DMS 273 (cell line): ENCODE measurements at regions not wholly inside any gene's neighbourhood (a gene's known extent, or its start where the extent isn't known, plus 50 kb on each side); places are given as distances from the start of the nearest gene placed in this dataset.
"Not testable (repeated sequence)": the region's sequence is repeated elsewhere in the genome, so short reads cannot be mapped to it uniquely, and the experiment has no call there.

Experiments used
- DNase-seq: peaks from one replicate; lab custom pipeline; 2025; ENCODE audit not compliant: unreplicated experiment; lab: John Stamatoyannopoulos, UW

DNA sequence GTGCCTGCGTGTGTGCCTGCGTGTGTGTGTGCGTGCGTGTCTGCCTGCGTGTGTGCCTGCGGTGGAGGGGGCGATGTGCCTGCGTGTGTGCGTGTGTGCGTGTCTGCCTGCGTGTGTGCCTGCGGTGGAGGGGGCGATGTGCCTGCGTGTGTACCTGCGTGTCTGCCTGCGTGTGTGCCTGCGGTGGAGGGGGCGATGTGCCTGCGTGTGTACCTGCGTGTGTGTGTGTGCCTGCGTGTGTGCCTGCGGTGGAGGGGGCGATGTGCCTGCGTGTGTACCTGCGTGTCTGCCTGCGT is 116.7 kb upstream of the ZNF516 start:
- DNase-seq, result not testable (repeated sequence)

DNA sequence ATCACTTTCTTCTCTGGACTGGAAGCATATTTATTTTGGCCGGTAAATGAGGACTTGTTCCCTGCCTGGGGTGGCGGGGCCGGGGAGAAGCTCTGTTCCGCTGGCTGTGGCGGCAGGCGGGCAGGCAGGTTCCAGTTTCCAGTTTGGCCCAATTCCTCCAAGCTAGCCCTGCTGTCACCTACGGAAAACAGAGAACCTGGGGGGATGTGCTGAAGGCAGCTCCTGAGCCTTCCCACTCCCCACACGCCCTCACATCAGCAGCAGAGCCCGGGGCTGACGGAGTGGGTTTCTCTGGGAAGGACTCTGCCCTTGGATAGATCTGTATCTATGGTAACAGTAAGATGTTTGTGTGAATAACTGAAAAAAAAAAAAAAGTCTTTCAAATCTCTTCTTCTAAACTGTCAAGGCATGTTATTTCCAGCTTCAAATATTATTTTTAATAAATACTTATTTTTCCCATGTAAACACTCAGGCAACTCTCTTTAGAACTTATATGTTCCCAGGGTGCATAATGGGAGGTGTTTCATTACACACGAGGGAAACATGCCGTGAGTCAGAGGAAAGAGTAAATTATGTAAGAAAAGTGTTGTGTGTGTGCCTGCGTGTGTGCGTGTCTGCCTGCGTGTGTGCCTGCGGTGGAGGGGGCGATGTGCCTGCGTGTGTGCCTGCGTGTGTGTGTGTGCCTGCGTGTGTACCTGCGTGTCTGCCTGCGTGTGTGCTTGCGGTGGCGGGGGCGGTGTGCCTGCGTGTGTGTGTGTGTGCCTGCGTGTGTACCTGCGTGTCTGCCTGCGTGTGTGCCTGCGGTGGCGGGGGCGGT is 116.1 kb upstream of the ZNF516 start:
- peak; percentile 16 for DNase-seq

DNA sequence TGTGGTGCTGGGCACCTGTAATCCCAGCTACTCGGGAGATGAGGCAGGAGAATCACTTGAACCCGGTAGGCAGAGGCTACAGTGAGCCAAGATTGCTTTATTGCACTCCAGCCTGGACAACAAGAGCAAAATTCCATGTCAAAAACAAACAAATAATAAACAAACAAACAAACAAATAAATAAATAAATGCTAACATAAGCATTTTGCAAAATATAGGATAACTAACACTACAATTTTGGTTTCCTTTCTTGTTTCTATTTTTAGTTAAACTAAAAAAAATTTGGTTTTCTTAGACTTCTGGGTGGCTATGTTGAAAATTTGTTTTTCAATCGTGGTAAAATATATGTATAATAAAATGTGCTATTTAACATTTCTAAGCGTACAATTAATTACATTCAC is 115.0 kb upstream of the ZNF516 start:
- DNase-seq, result no peak

DNA sequence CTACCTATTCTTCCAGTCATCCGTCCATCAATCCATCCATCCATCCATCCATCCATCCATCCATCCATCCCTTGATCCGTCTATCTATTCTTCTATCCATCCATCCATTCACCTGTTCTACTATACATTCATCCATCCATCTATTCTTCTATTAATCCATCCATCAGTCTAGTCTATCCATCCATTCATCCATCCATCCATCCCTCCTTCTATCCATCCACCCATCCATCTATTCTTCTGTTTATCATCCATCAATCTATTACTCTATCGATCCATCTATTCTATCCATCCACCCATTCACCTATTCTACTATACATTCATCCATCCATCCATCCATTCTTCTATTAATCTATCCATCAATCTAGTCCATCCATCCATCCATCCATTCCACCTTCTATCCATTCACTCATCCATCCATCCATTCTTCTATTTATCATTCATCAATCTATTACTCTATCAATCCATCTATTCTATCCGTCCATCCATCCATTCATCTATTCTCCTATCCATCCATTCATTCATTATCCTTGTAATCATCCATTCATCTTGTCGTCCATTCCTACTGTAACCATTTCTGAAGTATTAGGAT is 110.4 kb upstream of the ZNF516 start:
- no peak for DNase-seq

DNA sequence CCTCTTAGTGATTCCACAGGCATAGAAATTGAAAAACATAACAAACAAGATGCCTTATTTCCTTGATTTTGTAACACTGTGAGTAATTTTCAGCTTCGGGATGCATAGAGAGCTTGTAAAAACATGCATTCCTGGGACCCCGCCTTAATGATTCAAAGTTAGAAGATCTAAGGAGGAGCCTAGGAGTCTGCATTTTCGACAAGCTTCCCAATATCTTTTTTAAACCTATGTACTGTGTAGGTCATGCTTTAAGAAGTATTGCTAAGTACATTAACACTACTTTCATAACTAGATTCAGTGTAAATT is 109.8 kb upstream of the ZNF516 start:
- DNase-seq, result no peak

DNA sequence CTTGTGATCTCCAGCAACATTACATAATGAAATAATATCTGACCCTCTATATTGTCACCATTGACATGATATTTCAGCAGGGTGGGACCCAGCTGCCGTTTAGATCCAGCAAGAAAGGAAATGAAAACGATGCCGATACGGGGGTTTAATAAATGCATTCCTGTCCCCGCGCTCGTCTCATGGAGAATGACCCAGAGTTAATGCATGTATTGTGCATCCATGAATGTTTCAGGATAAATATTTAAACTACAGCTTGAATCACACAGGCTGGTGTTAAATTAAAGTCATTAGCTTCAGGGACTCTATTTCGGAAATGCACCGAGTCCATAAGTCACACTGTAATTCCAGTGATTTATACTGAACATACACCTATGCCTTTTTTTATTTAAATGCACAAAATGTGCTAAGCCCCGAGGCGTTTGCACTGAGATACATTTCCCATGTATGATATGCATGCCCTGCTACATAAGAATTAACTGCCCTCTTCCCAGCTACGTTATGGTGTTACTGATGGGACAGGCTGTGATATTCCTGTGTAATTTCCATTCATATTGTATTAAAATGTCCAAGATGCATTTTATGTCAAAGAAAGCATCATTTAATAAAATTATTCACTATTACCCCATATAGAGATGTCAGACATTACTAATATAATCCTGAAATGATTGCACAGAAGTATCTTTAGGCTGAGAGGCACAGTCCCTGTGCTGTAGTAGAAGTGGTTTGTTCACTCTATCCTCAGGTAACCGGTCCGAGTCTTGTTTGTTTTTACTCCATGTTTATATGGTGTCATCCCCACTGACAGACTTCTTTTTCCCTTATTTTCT is 109.3 kb upstream of the ZNF516 start:
- no peak for DNase-seq

DNA sequence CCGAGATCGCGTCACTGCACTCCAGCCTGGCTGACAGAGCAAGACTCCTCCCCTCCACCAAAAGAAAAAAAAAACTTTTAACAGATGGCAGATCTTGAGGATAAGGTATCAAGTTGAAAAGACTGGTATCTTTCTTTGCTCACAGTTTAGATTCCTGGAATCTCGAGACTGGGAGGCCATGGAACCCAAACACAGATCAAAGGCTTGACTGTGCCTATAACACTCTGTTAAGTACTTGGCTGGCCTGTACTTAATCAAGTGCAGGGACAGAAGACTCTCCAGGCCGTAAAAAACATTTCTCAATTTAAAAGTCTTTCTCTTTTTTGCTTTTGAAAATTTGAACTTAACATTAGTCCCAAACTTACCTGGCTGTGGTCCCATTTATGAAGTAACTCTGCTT is 107.1 kb upstream of the ZNF516 start:
- peak; percentile 73 for DNase-seq

DNA sequence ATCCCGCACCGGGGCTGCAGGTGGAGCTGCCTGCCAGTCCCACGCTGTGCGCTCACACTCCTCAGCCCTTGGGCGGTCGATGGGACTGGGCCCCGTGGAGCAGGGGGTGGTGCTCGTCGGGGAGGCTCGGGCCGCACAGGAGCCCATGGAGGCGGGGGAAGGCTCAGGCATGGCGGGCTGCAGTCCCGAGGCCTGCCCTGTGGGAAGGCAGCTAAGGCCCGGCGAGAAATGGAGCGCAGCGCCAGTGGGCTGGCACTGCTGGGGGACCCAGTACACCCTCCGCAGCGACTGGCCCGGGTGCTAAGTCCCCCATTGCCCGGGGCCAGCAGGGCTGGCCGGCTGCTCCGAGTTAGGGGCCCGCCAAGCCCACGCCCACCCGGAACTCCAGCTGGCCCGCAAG is 105.0 kb upstream of the ZNF516 start:
- DNase-seq, result not testable (repeated sequence)

DNA sequence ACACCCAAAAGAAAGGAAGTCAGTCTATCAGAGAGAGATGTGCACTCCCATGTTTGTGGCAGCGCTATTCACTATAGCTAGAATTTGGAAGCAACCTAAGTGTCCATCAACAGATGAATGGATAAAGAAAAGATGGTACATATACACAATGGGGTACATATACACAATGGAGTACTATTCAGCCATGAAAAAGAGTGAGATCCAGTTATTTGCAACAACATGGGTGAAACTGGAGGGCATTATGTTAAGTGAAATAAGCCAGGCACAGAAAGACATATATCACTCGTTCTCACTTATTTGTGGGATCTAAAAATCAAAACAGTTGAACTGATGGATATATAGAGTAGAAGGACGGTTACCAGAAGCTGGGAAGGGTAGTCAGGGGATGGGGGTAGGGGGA is 99.9 kb upstream of the ZNF516 start:
- no peak for DNase-seq

DNA sequence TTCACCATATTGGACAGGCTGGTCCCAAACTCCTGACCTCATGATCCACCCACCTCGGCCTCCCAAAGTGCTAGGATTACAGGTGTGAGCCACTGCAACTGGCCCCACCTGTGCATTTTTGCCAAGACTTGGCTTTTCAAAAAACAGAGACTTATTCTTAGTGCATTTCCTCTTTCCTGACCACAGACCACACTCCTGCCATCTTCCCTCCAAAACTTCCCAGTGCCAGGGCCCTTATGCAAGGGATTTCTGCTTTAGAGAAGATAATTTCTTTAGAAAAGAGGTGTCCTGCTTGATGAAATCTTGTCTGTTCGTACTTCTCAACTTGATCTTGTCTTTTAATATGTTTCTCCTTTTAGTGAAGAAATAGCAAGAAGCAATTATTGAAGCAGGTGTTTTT is 98.8 kb upstream of the ZNF516 start:
- DNase-seq, result no peak

DNA sequence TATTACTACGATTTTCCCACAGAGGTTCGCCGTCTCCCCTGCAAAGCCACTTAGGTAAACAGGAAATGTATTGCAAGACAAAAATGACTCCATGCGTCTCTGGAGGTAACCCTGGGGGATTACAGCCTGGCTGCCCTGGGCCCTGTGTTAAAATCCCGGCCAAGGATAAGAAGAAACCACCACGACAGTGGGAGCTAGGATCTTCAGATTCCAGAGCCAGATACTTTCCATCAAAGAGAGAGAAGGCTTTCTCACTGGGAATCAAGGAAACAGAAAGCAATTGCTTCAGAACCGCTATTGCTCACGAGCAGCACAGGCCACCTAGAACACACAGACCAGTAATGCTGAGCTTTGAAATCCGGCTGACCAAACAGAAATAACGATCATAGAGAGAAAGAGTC is 97.9 kb upstream of the ZNF516 start:
- no peak for DNase-seq

DNA sequence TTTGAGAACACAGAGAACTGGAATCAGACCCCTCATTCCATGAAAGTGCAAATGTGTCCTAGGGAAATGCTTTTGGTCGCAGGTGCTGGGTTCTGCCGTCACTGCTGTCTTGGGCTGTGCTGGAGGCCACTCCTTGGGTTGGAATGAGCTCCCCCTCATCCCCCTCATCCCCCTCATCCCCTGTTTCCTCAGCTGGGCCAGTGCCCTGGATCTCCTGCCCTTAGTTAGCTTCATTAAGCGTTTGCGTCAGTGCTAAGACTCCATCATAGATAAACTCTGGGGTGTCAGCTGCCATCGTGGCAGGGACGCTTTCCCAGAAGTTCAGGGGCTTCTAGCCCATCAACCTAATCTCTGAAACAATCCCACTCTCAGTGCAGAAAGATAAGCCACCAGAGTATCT is 97.1 kb upstream of the ZNF516 start:
- DNase-seq, result no peak

DNA sequence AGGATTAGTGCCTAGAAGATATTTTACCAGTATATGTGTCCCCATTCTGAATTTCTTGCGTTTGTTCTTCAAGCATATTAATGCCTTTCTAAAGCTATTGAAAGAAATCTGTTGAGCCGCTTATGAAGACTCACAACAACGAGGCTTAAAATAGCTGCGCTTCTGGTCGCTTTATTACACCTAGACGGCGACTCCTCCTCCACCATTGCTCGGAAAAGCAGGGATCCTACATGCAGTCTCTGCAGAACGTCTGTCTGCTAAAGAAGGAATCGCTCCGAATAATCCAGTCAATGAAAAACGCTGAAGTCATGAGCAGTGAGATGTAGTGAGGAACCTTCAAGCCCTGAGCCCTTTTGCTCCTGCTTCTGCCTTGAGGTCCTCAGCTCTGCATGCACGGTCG is 94.8 kb upstream of the ZNF516 start:
- DNase-seq, result no peak

DNA sequence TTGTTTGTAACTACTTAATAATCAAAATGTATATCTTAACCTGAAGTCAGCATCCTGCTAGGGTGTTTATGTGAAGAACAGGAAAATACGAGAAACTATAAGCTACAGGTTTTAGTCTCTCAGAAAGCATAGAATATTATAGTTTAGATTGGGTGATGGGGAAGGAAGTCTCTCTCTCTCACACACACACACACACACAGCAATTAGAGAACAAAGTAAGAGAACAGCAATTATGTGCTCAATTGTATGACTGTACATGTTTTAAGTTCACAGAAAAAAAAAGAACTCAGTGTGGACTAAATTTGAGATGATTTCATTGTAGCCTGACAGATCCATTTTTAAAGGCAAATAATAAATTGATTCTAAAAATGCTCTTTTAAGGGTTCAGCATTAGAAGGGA is 94.3 kb upstream of the ZNF516 start:
- DNase-seq, result no peak

DNA sequence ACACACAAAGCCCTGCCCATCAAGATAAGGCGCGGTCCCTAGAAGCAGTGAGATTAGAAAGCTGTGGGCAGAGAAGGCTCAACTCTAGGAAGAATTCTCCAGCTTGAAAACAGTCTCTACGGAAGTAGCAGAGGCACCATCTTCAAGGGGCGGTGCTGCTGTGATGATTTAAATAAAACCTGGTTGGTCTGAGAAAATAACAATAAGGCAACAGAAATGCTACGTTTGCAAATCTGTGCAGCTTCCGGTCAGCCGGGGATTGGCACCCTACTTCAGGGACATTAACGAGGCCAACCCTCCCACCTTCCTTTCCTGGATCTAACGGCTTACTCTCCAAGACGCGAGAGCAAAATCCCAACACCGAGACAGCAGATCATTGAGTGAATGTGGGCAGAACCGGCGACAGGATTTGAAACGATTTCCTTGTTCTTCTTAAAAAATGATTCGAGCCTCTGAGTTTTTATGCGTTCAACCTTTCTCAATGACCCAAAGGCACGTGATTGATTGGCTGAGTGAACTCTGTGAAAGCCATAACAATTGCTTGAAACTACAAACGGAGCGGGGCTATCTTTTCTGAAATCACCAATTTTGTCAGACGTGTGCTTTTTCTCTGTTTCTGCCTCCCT is 93.7 kb upstream of the ZNF516 start:
- no peak for DNase-seq

DNA sequence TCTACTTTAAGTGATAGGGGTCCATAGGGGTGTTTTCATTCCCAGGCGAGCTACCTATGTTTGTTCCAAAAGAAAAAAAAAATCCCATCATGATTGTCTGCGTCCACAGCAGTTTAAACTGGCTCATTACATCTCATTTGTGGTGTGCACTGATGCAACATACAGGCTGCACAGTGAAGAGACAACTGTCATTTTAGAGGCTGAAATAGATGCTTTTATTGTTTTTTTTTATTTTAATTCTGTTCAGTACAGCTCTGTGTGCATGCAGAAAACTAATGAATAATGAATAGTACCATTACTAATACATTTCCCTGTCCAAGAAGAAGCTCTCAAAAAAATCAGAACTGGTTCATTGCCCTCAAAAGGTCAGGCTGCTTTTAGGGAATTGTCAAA is 92.8 kb upstream of the ZNF516 start:
- DNase-seq, result no peak

DNA sequence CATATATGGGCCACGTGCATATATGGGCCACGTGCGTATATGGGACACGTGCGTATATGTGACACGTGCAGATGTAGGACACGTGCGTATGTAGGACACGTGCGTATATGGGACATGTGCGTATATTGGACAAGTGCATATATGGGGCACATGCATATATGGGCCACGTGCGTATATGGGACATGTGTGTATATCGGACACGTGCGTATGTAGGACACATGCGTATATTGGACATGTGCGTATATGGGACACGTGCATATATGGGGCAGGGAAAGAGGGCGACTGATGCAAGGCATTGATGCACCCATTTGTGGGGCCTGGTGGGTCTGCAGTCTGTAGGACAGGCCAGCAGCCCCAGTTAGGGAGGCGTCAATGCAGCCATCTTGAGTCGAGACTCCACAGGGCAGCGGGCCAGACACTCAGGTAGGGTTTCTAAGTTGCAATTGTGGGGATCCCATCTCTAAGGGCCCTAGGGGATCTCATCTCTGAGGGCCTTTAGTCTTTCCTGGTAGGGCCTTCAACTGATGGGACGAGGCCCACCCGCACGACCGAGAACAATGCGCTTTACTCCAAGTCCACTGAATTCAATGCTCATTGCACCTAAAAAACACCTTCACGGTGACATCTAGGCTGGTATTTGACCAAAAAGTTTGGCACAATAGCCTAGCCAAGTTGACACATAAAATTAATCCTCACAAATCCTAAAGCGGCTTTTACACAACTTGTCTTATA is 92.3 kb upstream of the ZNF516 start:
- DNase-seq, result no peak

DNA sequence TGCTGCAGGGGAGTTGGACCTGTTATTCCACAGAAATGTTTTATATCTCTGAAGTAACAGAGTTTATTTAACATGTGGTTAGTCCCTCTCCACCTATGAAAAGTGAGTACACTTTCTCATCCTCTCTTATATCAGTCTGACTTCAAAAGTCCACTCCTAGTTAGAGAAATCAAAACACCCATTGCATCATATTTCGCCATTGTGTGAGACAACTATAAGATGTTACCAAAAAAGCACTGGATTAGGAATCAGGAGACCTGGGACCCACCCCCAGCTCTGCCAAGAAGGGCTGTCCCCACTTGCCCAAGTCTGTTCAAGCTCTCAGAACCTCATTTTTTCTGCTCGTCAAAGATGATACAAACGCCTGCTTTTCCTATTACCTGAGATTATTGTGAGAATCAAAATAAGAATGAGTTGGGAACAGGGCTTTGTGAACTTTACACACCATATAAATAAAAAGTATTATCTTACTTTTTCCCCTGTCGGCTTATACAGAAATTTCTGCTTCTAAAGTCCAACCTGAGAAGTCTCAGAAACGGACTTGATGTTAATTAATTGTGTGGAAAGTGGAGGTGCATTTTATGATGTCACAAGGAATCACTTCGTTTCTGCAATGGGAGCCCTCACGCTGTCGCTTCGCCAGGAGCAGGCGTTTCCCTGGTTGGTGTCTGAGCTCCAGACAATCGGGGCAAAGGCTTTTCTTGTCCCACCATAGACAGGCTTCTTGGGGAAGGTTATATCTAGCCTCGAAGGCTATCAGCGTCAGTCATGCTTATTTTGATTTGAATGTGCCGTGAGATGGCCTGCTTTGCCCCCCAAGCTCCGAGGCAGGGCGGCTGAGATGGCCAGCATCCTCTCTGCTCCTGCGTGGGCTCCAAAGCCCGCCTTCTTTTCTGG is 89.6 kb upstream of the ZNF516 start:
- DNase-seq, result no peak

DNA sequence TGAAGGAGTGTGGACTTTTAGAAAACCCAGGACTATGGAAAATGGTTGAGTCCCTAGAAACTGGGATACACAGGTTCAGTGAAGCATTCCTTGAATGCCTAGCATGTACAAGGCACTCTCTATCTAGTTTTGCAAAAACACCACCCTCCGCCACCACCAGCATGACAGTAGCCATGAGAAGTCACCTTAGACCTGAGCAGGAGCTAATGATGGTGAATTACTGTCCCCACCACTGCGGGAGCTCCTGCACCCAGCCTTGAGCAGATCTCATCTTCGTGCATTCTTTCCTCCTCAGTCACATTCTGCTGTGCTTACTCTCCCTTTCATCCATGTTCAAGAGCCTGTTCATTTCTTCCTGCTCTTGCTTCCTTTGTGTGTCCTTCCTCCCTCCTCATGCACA is 86.2 kb upstream of the ZNF516 start:
- no peak for DNase-seq

DNA sequence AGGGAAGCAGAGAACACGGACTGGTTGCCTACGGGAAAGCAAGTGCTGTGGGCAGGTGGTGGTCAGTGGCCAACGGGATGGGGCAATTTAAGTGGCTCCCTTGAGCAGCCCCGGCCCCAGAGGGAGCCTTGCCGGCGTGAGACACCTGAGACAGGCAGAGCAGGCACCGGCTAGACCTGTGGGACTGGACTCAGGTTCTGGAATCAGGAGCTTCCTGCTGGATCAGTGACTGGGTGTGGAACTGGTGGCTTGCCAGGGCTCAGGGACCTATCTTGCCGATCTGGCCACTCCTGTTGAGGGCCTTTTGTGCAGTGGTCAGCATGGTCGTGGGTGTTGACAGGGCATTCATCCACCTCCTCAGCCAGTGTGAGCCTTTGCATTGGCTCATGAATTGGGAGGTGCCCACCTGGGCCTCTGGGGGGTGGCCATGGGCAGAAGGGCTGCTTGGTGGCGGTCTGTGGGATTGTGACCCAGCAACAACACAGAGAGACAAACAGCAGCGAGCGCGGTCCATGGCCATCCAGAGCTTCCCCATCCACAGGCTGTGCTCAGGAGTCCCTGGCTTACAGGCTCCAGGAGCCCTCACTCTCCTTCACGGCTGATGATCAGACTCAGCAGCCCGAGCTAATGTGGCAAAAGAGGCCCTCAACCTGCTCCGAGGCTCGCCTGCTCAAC is 85.4 kb upstream of the ZNF516 start:
- no peak for DNase-seq
